GM18505 (cell line): ENCODE measurements at regions not wholly inside any gene's neighbourhood (a gene's known extent, or its start where the extent isn't known, plus 50 kb on each side); places are given as distances from the start of the nearest gene placed in this dataset.
"Not testable (repeated sequence)": the region's sequence is repeated elsewhere in the genome, so short reads cannot be mapped to it uniquely, and the experiment has no call there.

Experiments used
- ATAC-seq: cut with Tn5 transposase; IDR thresholded peaks from one replicate; pipeline ENCODE4 v1.9.1; 2021; ENCODE audit not compliant: unreplicated experiment
- POLR2A ChIP-seq: IDR thresholded peaks from 4 replicates; pipeline ENCODE4 v1.6.1; 2011; ENCODE audit warnings: borderline replicate concordance; ENCODE audit not compliant: insufficient read depth, insufficient read length; ENCODE audit errors: extremely low read depth

DNA sequence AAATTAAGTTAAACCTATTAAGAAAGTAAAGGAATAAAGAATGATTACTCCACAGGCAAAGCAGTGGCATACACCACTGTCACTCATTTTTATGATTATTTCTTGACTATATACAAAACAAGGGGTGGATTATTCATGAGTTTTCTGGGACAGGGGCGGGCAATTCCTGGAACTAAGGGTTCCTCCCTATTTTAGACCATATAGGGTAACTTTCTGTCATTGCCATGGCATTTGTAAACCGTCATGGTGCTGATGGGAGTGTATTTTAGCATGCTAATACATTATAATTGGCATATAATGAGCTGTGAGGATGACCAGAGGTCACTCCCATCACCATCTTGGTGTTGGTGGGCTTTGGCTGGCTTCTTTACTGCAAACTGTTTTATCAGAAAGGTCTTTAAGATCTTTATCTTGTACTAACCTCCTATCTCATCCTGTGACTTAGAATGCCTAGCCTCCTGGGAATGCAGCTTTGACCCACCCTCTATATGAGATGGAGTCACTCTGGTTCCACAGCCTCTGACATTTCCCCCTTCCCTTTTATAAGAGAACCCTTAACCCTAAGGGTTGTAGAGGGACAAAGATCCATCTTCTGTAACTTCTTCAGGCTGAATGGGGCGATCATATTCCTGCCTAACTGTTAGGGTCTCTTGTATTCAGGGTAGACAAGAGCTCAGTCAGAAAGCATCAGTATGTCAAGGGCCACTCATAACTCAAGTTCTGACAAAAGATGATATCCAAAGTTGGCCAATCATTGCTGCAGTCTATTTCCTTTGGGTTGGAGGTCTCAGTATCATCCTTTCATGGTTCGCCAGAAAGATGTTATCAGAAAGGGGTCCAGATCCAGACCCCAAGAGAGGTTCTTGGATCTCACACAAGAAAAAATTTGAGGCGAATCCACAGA lies 79.5 kb upstream of the LIPC start:
- TF ChIP-seq POLR2A: no peak
- no peak for ATAC-seq

DNA sequence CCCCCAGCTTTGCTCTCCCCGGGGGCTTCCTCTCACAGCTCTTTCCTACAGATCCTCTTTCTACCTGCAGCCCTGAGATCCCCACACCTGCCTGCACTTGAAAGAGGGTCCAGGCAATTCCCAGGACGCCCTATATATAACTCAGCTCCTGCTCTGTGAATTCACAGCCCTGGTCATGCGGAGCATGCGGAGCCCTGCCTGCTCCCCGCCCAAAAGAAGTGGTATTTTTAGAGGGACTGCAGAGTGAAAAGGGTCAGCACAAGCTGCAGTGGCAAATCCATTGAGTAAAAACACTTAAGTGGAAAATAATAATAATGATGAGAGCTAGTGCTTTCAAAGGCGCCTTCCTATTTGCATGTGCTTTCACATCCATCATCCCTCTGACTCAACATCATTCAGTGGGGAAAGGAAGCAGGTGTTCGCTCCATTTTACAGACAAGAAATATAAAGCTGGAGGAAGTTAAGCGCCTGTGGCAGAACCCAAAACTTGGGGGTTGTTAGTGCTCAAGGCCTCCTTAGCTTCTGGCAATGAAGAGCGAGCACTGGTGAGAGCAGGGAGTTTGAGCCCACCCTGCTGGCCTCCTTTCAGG lies 76.3 kb upstream of the LIPC start:
- TF ChIP-seq POLR2A: no peak
- ATAC-seq: no peak

DNA sequence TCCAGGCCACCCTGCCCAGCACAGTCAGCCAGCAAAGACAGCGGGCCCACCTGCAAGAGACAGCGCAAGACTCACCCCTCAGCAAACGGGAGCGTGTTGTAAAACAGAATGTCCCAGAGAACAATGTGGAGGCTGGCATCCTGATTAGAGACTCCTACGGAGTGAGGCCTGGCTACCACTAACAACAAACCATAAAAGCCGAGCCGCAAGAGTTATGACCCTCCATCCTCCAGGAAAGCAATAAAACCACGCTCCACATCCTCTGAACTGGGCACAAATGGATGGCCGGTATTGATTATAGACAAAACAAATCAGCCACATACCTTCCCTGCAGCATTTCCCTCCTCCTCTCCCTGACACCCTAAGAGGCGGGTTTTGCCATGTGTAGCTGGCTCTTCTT lies 75.8 kb upstream of the LIPC start:
- no peak for TF ChIP-seq POLR2A
- ATAC-seq: no peak

DNA sequence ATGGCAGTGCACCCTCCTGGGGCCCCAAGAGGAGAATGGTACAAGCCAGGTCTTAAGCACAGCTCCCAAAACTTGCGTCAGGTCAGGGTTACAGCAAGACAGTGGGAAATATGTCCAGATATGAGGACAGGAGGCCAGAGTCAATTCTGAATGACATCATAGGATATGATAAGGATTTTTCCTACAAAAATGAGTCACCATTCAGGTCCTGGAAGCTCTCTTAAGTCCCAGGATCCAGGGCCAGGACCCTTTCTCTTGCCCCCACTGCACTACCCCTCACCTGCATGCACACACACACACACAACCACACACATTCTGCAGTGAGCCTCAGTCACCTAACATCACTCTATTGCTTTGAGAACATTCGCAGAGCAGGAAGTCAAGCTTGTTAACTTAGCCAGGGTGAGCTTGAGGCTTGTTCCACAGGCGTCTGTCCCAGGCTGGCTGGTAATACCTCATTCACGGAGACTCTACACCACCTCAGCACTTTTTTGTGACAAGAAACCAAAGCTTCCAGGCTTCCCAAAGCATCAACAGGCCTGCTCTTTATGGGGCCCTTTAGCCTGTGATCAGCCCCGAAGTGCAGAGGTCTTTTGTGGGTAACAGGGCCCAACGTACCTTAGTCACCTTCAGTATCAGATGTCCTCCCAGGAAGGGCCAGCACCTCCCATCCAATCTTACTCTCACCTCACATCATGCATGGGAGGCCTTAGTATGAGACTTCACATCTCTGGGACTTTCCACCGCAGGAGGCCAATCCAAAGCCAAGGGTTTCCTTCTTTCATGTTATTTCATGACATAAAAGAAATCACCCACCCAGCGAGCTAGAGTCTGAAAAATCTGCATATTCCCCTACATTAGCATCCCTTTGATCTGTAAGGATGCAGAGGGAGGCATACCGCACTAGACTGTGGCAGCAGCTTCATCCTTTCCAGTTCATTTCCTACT lies 74.0 kb upstream of the LIPC start:
- no peak for ATAC-seq
- TF ChIP-seq POLR2A: no peak

DNA sequence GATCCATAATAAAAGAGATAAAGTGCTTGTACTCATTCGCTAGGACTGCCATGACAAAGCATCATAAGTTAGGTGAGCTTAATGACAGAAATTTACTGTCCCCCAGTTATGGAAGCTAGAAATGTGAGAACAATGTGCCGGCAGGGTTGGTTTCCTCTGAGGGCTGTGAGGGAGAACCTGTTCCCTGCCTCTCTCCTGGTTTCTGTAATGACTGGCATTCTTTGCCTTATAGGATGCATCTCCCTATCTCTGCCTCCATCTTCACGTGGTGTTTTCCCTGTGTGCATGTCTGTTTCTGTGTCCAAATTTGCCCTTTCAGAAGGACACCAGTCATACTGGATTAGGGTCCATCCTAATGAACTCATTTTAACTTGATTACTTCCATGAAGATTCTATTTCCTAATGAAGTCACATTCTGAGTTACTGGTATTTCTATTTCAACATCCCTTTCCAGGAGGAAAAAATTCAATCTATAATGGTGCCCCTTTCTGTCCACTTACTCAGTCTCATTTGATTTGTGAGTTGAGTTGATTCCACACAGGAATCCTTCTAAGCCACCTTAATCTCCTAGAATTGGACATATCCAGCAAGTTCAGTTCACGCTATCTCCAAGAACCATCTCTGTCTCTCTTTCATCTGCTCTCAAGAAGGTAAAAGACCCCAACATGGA lies 71.2 kb upstream of the LIPC start:
- TF ChIP-seq POLR2A: no peak
- no peak for ATAC-seq

DNA sequence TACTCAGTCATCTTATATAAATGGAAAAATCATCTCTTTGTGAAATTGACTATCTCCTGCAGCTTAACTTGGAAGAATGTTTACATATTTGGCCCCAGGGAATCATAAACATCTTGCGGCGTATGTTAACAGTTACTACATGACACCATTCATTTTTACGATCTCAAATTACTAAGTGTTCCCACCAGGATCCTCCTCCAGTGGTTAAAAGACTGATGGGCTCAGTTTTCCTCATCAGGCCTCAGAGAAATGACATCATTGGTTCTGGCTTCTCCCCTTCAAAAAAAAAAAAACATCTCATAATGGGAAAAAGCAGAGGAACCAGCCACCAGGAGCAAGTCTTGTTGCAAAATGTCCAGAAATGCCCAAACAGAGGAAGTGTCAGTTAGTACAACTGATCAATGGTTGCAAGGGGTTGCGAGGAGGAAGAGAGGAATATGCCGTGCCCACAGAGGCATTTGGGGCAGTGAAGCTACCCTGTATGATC lies 70.5 kb upstream of the LIPC start:
- ATAC-seq: no peak
- TF ChIP-seq POLR2A: no peak

DNA sequence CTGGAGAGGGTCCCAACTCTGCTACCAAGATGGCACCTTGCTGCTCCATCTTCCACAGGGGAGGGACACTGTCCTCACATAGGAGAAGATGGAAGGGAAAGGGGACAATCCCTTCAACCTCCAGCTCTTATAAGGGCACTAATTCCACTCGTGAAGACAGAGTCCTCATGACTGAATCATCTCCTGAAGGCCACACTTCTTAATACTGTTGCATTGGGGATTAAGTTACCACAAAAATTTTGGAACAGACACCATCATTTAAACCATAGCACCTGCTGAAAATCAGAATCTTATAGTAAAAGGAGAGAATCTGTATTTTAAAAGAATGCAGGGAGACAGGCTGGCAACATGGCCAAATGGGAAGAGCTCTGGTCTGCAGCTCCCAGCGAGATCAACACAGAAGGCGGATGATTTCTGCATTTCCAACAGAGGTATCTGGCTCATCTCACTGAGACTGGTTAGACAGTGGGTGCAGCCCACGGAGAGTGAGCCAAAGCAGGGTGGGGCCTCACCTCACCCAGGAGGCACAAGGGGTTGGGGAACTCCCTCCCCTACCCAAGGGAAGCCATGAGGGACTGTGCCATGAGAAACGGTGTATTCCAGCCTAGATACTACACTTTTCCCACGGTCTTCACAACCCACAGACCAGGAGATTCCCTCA lies 69.4 kb upstream of the LIPC start:
- no peak for TF ChIP-seq POLR2A
- ATAC-seq: no peak

DNA sequence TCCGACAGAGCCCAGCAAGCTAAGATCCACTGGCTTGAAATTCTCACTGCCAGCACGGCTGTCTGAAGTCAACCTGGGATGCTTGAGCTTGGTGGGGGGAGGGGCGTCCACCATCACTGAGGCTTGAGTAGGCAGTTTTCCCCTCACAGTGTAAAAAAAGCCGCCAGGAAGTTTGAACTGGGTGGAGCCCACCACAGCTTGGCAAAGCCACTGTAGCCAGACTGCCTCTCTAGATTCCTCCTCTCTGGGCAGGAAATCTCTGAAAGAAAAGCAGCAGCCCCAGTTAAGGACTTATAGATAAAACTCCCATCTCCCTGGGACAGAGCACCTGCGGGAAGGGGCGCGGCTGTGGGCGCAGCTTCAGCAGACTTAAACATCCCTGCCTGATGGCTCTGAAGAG lies 68.7 kb upstream of the LIPC start:
- not testable (repeated sequence) for ATAC-seq

DNA sequence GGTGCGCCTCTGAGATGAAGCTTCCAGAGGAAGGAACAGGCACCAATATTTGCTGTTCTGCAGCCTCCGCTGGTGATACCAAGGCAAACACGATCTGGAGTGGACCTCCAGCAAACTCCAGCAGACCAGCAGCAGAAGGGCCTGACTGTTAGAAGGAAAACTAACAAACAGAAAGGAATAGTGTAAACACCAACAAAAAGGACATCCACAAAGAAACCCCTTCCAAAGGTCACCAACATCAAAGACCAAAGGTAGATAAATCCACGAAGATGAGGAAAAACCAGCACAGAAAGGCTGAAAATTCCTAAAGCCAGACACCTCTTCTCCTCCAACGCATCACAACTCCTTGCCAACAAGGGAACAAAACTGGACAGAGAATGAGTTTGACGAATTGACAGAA lies 68.1 kb upstream of the LIPC start:
- not testable (repeated sequence) for ATAC-seq

DNA sequence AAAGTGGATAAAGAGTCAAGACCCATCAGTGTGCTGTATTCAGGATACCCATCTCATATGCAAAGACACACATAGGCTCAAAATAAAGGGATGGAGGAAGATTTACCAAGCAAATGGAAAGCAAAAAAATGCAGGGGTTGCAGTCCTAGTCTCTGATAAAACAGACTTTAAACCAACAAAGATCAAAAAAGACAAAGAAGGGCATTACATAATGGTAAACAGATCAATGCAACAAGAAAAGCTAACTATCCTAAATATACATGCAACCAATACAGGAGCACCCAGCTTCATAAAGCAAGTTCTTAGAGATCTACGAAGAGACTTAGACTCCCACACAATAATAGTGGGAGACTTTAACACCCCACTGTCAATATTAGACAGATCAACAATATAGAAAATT lies 66.7 kb upstream of the LIPC start:
- not testable (repeated sequence) for ATAC-seq

DNA sequence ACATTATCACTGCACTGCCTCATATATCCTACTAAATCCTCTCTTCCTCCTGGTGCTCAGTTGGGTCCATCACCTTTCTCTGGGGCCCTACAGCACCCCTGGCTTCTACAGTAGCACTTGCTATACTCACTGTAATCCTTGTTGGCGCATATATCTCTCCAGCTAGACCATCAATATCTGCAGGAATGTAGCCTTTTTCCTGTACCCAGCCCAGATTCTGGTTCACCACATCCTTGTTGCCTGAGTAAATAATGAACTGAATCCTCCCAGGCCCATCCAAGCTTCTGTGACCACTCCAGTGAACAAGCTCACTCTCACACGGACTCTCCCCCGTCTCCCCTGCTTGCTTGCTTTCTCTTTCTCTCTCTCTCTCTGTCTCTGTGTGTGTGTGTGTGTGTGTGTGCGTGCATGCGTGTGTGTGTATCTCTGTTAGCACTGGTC lies 62.5 kb upstream of the LIPC start:
- no peak for ATAC-seq
- no peak for TF ChIP-seq POLR2A

DNA sequence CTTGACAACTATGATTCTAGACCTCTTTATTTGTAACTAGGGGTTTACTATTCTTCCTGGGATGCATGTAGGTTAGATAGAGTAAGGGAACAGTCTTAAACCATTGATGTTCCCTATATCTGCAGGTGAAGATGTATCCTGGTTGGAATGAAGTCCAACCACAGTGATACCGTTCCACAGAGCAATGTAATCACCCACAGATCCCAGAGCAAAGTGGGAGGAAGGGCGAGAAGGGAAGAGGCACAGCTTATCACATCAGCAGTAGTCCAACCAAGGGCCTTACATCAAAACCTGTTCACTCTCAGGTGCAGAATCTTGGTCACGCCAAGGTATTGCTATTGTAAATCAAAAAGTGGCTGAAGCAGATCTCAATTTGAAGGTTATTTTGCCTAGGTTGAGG lies 61.8 kb upstream of the LIPC start:
- no peak for TF ChIP-seq POLR2A
- no peak for ATAC-seq

DNA sequence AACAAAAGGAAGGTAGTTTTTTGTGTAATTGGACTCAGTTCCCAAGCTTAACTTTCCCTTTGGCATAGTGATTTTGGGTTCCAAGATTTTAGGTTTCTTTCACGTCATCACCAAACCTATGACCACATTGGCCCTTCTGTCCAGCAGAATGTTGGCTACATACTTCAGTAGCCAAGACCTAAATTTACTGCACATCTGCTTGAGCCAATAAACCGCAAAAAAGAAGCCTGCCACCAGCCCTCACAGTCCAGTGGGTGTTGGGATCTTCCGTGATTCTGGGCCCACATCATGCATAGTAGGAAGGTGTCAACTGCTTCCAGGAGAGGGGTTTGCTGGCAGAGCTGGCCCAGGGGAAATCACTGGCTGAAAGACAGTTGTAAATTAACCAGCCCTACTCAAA lies 57.6 kb upstream of the LIPC start:
- no peak for ATAC-seq
- TF ChIP-seq POLR2A: no peak
